ENCODE measurements at regions not wholly inside any gene's neighbourhood (a gene's known extent, or its start where the extent isn't known, plus 50 kb on each side); places are given as distances from the start of the nearest gene placed in this dataset.

GRCh38 chr2:198874472-198874858 lies 583.3 kb downstream of the SATB2 start:
- Histone ChIP-seq H3K27ac (ENCODE audit: low read depth, low read length) (peak overlapping the region; percentile 47), H3K4me3 (ENCODE audit: insufficient read depth, low read depth, low read length) (no peak overlapping the region), H3K9me3 (ENCODE audit: insufficient read depth, low read depth, low read length) (no peaks in the 10 kb centered on the region), H3K4me1 (ENCODE audit: insufficient read depth, low read length) (peaks cover 9% of the 10 kb centered on the region), H3K27me3 (ENCODE audit: insufficient read depth, low read length) (no peaks in the 10 kb centered on the region), H4K20me1 (ENCODE audit: insufficient read depth, low read length) (no peaks in the 10 kb centered on the region), H3K36me3 (ENCODE audit: insufficient read depth, low read length) (no peaks in the 10 kb centered on the region), H3K79me2 (ENCODE audit: insufficient read depth, low read length) (no peaks in the 10 kb centered on the region), H2AFZ (ENCODE audit: low read depth, low read length) (no peak overlapping the region), H3K9ac (ENCODE audit: low read length) (no peak overlapping the region), H3K4me2 (ENCODE audit: low read length) (peak overlapping the region; percentile 50)
- FAIRE-seq, result peak; percentile 50
- TF ChIP-seq EZH2 (IDR thresholded peaks at IDR 0.05; ENCODE audit: insufficient read depth, low read length), result no peak
- TF ChIP-seq CTCF (IDR thresholded peaks at IDR 0.05; ENCODE audit: insufficient read depth, low read depth, low read length), result no peak
- Mint-ChIP-seq H3K27ac (ENCODE audit: unreplicated experiment) (no peak overlapping the region), H3K4me3 (ENCODE audit: unreplicated experiment) (no peak overlapping the region), H3K9me3 (ENCODE audit: unreplicated experiment) (no peaks in the 10 kb centered on the region), H3K4me1 (ENCODE audit: low read depth, unreplicated experiment) (peaks cover 6% of the 10 kb centered on the region), H3K36me3 (ENCODE audit: low read depth, unreplicated experiment) (no peaks in the 10 kb centered on the region), H3K27me3 (ENCODE audit: low read depth, unreplicated experiment) (no peaks in the 10 kb centered on the region)
- DNase-seq (ENCODE audit: low read depth), result peak; percentile 20

- Histone ChIP-seq H3K4me2 (ENCODE audit: low read length) (peak overlapping the region; percentile 50), H3K79me2 (ENCODE audit: insufficient read depth, low read length) (no peaks in the 10 kb centered on the region), H2AFZ (ENCODE audit: low read depth, low read length) (no peak overlapping the region), H3K4me1 (ENCODE audit: insufficient read depth, low read length) (peaks cover 9% of the 10 kb centered on the region), H3K4me3 (ENCODE audit: insufficient read depth, low read depth, low read length) (no peak overlapping the region), H3K9me3 (ENCODE audit: insufficient read depth, low read depth, low read length) (no peaks in the 10 kb centered on the region), H3K27me3 (ENCODE audit: insufficient read depth, low read length) (no peaks in the 10 kb centered on the region), H3K27ac (ENCODE audit: low read depth, low read length) (peak overlapping the region; percentile 62), H3K9ac (ENCODE audit: low read length) (no peak overlapping the region), H4K20me1 (ENCODE audit: insufficient read depth, low read length) (no peaks in the 10 kb centered on the region), H3K36me3 (ENCODE audit: insufficient read depth, low read length) (no peaks in the 10 kb centered on the region)
- H3K27ac Mint-ChIP-seq (ENCODE audit: unreplicated experiment), result no peak overlapping the region
- DNase-seq (ENCODE audit: low read depth) (peak; percentile 76), FAIRE-seq (peak; percentile 89)
- TF ChIP-seq EZH2 (IDR thresholded peaks at IDR 0.05; ENCODE audit: insufficient read depth, low read length), result no peak
- TF ChIP-seq CTCF (IDR thresholded peaks at IDR 0.05; ENCODE audit: insufficient read depth, low read depth, low read length), result no peak
- H3K27me3 Mint-ChIP-seq (ENCODE audit: low read depth, unreplicated experiment), result no peaks in the 10 kb centered on the region
- no peaks in the 10 kb centered on the region for H3K36me3 Mint-ChIP-seq (ENCODE audit: low read depth, unreplicated experiment)
- H3K4me3 Mint-ChIP-seq (ENCODE audit: unreplicated experiment), result no peak overlapping the region
- peaks cover 6% of the 10 kb centered on the region for H3K4me1 Mint-ChIP-seq (ENCODE audit: low read depth, unreplicated experiment)
- no peaks in the 10 kb centered on the region for H3K9me3 Mint-ChIP-seq (ENCODE audit: unreplicated experiment)
Observed at GRCh38 chr2:198873503-198874471, 584.0 kb downstream of the SATB2 start.

GRCh38 chr2:198863655-198864054 lies 594.1 kb downstream of the SATB2 start:
- FAIRE-seq (no peak), DNase-seq (ENCODE audit: low read depth) (peak; percentile 49)
- peaks cover 2% of the 10 kb centered on the region for H3K9me3 Mint-ChIP-seq (ENCODE audit: unreplicated experiment)
- no peaks in the 10 kb centered on the region for H3K27me3 Mint-ChIP-seq (ENCODE audit: low read depth, unreplicated experiment)
- H3K4me2 ChIP-seq (ENCODE audit: low read length), result no peak overlapping the region
- H3K4me1 Mint-ChIP-seq (ENCODE audit: low read depth, unreplicated experiment), result no peaks in the 10 kb centered on the region
- no peak overlapping the region for H2AFZ ChIP-seq (ENCODE audit: low read depth, low read length)
- H3K27ac ChIP-seq (ENCODE audit: low read depth, low read length), result no peak overlapping the region
- H3K9me3 ChIP-seq (ENCODE audit: insufficient read depth, low read depth, low read length), result no peaks in the 10 kb centered on the region
- H3K36me3 Mint-ChIP-seq (ENCODE audit: low read depth, unreplicated experiment), result no peaks in the 10 kb centered on the region
- H3K9ac ChIP-seq (ENCODE audit: low read length), result no peak overlapping the region
- no peaks in the 10 kb centered on the region for H3K4me1 ChIP-seq (ENCODE audit: insufficient read depth, low read length)
- TF ChIP-seq CTCF (IDR thresholded peaks at IDR 0.05; ENCODE audit: insufficient read depth, low read depth, low read length) (no peak), EZH2 (IDR thresholded peaks at IDR 0.05; ENCODE audit: insufficient read depth, low read length) (no peak)
- H3K4me3 Mint-ChIP-seq (ENCODE audit: unreplicated experiment), result no peak overlapping the region
- H4K20me1 ChIP-seq (ENCODE audit: insufficient read depth, low read length), result no peaks in the 10 kb centered on the region
- no peak overlapping the region for H3K27ac Mint-ChIP-seq (ENCODE audit: unreplicated experiment)
- no peaks in the 10 kb centered on the region for H3K79me2 ChIP-seq (ENCODE audit: insufficient read depth, low read length)
- H3K36me3 ChIP-seq (ENCODE audit: insufficient read depth, low read length), result no peaks in the 10 kb centered on the region
- H3K27me3 ChIP-seq (ENCODE audit: insufficient read depth, low read length), result no peaks in the 10 kb centered on the region
- H3K4me3 ChIP-seq (ENCODE audit: insufficient read depth, low read depth, low read length), result no peak overlapping the region
